B cell (primary cell): ENCODE measurements at regions not wholly inside any gene's neighbourhood (a gene's known extent, or its start where the extent isn't known, plus 50 kb on each side); places are given as distances from the start of the nearest gene placed in this dataset.
"Not testable (repeated sequence)": the region's sequence is repeated elsewhere in the genome, so short reads cannot be mapped to it uniquely, and the experiment has no call there.

Experiments used
- EZH2 ChIP-seq: IDR thresholded peaks from 2 replicates; pipeline ENCODE4 v1.6.1; 2012; ENCODE audit warnings: borderline replicate concordance, low read depth, mild to moderate bottlenecking, moderate library complexity, low read length; ENCODE audit not compliant: insufficient read depth, poor library complexity, severe bottlenecking
- TF ChIP-seq, protein P1 (sequence below): fragments of 200-600 bp; IDR thresholded peaks from one replicate; pipeline ENCODE4 v1.8.0; 2022; ENCODE audit warnings: antibody characterized with exemption, mild to moderate bottlenecking

DNA sequence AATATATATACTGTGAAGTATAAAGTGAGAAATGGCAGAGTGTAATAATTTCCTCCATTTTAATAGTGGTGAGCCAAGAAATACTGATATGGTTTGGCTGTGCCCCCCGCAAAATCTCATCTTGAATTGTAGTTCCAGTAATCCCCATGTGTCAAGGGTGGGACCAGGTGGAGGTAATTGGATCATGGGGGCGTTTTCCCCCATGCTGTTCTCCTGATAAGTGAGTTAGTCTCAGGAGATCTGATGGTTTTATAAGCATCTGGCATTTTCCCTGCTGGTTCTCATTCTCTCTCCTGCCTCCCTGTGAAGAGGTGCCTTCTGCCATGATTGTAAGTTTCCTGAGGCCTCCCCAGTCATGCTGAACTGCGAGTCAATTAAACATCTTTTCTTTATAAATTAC, 881.1 kb downstream of the DTWD2 start:
- TF ChIP-seq, protein P1, sequence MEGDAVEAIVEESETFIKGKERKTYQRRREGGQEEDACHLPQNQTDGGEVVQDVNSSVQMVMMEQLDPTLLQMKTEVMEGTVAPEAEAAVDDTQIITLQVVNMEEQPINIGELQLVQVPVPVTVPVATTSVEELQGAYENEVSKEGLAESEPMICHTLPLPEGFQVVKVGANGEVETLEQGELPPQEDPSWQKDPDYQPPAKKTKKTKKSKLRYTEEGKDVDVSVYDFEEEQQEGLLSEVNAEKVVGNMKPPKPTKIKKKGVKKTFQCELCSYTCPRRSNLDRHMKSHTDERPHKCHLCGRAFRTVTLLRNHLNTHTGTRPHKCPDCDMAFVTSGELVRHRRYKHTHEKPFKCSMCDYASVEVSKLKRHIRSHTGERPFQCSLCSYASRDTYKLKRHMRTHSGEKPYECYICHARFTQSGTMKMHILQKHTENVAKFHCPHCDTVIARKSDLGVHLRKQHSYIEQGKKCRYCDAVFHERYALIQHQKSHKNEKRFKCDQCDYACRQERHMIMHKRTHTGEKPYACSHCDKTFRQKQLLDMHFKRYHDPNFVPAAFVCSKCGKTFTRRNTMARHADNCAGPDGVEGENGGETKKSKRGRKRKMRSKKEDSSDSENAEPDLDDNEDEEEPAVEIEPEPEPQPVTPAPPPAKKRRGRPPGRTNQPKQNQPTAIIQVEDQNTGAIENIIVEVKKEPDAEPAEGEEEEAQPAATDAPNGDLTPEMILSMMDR, result not testable (repeated sequence)
- TF ChIP-seq EZH2, result not testable (repeated sequence)
